Breast epithelium (tissue), 3 donors: ENCODE measurements at regions not wholly inside any gene's neighbourhood (a gene's known extent, or its start where the extent isn't known, plus 50 kb on each side); places are given as distances from the start of the nearest gene placed in this dataset.

Source experiments
- CTCF ChIP-seq, 3 donors: fragments of 450-650 bp; IDR thresholded peaks; one replicate each; pipeline ENCODE4 v1.5.1; 2016 to 2017; ENCODE audit warnings: antibody characterized with exemption in 3 of 3, mild to moderate bottlenecking in 3 of 3, moderate library complexity in 3 of 3
- POLR2A ChIP-seq: fragments of 450-650 bp; IDR thresholded peaks from one replicate; pipeline ENCODE4 v1.6.1; 2016; ENCODE audit warnings: antibody characterized with exemption, mild to moderate bottlenecking, moderate library complexity

- TF ChIP-seq POLR2A (no peak), CTCF (IDR thresholded peaks at IDR 0.05) (no peak)
Observed at GRCh38 chr12:131219670-131220330, 266.1 kb downstream of the ADGRD1 start.
